Germinal center (tissue), 1 donor: ENCODE measurements at regions not wholly inside any gene's neighbourhood (a gene's known extent, or its start where the extent isn't known, plus 50 kb on each side); places are given as distances from the start of the nearest gene placed in this dataset.
"Not testable (repeated sequence)": the region's sequence is repeated elsewhere in the genome, so short reads cannot be mapped to it uniquely, and the experiment has no call there.

ENCODE experiments used
- DNase-seq: peaks from one replicate; pipeline ENCODE4 v3.0.0; 2012; ENCODE audit warnings: mixed read lengths, low spot score

DNA sequence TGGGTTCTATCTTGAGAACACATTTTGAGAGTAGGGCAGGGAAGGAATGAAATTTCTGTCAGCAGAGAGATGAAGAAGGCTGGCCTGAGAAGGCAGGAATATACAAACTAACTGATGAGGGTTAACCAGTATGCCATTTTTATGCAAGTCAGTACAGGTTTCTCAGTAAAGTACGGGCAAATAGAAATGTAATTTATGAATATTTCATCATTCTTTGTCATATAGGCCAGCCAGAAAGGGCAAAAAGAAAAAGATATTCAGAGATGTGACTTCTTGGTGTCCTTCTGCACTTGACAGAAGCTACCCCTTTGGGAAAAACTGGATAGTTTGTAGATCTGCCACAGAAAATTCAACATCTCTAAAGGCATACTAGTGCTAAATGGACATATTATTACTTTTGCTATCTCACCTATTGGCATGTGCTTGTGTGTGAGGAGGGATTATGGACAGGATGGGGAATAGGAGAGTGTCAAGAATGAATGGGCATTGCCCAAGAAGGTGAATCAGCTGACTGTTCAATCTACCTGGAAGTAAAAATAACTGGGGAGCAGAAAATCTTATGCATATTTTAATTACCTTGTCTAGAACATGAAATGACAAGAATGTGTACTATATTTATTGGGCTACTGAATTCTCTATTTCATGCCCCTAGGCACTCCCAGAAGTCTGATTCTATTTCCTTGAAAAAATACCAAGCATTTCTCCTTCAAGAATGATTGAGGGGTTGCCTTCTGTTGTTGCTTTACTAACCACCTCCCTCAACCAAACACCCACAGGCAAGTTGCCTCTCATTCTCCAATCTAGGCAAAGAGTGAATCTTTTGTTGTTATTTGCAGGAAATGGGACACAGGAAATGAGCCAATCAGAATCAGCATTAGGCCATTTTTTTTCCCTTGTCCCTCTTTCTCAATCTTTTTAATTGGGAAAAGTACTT, 175.1 kb upstream of the SLC38A2 start:
- DNase-seq = no peak

DNA sequence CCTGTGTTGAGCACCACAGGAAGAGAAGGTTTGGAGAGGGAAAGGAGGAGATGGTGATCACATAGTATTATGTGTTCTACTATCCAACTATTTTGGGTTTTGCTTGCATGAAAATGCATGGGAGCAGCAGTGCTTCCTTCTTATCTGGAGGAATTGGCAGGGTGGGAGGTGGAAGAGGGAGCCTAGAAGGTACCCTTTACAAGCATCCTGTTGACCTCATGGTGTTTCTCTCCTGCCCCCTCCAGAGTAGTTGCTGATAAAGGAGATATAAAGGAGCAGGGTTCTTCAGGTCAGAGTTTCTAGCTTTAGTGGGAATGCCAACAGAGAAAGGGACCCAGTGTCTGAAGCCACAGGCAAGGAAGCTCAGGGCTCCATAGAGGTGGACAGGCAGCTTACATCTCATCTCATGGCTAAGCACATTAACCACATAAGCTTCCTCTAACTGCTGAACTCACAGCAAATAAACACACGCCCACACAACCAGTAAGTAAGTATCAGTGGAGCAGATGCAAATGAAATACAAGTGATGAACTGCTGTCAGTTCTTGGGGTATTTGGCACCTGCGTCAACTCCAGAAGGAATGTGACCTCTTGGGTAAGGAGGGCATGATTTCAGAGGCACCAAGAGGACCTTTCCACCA, 174.2 kb upstream of the SLC38A2 start:
- no peak for DNase-seq

DNA sequence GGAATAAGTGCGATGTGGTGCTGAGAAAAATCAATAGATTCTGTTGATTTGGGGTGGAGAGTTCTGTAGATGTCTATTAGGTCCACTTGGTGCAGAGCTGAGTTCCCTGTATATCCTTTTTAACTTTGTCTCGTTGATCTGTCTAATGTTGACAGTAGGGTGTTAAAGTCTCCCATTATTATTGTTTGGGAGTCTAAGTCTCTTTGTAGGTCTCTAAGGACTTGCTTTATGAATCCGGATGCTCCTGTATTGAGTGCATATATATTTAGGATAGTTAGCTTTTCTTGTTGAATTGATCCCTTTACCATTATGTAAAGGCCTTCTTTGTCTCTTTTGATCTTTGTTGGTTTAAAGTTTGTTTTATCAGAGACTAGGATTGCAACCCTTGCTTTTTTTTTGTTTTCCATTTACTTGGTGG, 170.8 kb upstream of the SLC38A2 start:
- DNase-seq = not testable (repeated sequence)

DNA sequence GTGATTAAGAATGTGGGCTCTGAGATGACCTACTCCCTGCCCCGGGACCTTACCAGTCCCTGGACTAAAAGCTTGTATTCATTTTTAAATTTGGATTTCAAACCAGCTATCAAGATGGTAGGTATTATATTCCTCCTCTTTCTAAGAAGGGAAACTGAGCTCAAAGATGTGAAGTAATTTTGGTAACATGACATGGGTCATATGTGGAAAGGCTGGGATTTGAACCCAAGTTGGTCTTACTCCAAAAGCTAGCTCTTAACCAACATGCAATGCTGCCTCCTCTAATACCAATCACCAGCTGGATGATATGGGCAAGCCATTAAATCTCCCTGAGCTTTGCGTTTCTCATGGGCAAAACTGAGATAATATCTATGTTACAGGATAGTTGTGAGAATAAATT, 166.4 kb upstream of the SLC38A2 start:
- DNase-seq = no peak

DNA sequence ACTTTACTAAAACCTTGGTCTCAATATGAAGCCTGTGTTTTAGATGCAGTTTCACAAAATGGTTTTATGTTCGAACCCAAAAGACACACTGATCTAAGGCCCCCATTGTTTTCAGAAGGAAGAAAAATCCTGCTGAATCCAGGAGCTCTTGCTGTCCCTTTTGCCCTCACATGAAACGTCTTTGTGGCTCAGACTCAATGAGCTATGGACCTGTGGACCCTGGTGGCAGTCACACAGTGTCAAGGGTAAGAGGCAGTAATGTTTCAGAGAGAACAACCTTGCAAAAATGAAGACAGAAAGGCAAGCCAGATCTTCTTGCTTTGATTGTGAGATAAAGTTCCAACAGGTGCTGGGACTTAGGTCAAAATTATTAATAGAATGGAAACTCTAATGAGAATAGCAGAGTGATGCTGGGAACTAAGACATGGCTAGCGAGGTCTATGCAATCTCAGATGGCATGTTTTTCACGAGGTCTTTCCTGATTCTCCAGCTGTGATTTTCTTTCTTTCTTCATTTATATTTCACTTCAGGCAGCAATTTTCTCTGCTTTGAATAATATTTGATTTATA, 164.9 kb upstream of the SLC38A2 start:
- no peak for DNase-seq

DNA sequence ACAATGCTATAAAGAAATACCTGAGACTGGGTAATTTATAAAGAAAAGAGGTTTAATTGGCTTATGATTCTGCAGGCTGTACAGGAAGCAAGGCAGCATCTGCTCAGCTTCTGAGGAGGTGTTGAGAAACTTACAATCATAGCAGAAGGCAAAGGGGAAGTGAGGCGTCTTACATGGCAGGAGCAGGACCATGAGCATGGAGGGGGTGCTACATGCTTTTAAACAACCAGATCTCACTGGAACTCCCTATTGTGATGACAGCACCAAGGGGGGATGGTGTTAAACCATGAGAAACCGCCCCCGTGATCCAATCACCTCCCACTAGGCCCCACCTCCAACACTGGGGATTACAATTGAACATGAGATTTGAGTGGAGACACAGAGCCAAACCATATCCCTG, 163.7 kb upstream of the SLC38A2 start:
- not testable (repeated sequence) for DNase-seq

DNA sequence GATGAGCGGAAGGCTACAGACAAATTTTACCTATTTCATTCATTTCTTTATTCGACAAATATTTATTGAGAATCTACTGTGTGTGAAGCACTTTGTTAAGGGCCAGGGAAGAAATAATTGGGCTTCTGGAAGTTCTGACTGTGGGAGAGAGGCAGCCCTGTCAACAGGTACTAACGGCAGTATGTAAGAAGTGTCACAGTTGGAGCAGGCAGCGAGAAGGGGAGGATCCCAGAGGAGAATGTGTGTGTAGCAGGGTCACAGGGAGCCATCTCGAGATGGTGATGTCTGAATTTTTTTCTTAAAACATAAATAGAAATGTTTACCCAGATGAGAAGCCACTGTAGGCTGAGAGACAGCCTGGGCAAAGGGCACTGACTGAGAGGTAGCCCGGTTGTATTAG, 163.3 kb upstream of the SLC38A2 start:
- no peak for DNase-seq

DNA sequence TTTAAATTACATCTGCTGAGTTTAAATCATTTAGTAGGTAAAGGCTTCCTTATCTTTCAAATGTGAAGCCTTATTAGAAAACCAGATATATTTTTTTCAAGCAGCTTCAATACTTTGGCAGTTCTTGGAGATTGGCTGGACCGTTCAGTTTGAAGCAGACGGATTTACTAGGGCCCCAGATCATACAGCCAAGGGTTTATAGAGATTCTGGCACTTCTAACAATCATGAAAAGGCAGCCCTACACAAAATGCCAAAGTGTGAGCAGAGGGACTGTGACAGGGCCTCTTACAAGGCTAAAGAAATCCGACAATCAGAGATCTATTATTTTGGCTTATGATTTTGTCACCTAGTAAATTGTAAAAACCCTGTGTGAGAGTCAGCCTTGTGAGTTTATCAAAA, 162.8 kb upstream of the SLC38A2 start:
- no peak for DNase-seq

DNA sequence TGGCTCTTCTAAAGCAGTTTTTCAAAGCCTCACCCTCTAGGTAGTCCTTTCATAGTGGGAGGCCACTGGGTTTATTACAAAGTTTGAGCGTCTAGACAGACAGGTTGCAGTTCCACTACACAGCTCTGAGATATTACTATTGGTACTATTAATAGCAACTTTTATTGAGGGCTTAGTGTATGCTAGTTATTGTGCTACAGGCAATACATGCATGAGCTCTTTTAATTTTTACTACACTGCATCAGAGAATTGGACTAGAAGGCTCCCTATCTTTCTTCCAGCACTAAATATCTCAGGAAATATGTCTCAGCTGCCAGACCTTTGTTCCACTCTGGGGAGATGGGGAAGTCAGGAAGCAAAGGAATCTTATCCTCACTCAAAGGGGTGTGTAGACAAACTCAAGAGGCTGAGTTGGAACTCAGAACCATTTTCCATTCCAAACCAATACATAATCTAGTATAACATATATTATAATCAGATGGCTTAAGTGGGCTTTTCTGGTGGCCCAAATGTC, 161.8 kb upstream of the SLC38A2 start:
- DNase-seq = no peak

DNA sequence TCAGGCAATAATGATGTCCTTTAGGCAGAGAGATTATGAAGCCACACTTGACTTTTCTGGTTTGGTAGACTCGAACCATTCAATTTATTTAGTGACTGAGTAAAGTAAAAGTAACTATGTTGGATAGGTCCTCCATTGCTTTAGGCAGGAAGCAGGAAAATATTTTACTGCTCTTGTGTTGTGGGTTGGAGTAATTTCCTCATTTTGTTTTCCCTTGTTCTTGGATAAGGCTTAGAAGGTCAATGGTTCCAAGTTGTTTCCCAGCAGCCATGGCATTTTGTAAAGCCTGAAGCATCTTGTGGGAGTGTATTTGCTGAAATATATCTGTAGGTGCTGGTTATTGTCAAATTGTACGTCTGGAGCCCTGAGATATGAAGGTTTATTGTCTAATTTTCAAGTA, 161.2 kb upstream of the SLC38A2 start:
- DNase-seq = no peak

DNA sequence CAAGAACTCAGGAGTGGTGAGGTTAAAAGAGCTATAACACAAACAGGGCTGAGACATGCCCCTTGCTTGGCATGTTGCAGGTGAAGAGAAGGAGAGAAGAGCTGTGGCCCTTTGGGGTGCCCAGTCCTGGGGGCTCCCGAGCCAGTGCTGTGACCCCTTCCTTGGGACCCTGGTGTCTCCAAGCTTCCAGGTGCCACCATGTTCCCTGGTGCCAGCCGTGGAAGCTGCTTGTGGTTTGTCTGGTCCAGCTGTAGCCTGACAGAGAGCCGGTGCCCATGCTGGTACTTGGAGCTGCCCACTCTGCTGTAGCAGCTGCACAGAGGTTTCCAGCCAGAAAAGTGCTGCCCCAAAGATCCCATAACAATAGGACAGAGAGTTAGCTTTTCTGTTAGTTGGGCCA, 159.2 kb upstream of the SLC38A2 start:
- DNase-seq = no peak

DNA sequence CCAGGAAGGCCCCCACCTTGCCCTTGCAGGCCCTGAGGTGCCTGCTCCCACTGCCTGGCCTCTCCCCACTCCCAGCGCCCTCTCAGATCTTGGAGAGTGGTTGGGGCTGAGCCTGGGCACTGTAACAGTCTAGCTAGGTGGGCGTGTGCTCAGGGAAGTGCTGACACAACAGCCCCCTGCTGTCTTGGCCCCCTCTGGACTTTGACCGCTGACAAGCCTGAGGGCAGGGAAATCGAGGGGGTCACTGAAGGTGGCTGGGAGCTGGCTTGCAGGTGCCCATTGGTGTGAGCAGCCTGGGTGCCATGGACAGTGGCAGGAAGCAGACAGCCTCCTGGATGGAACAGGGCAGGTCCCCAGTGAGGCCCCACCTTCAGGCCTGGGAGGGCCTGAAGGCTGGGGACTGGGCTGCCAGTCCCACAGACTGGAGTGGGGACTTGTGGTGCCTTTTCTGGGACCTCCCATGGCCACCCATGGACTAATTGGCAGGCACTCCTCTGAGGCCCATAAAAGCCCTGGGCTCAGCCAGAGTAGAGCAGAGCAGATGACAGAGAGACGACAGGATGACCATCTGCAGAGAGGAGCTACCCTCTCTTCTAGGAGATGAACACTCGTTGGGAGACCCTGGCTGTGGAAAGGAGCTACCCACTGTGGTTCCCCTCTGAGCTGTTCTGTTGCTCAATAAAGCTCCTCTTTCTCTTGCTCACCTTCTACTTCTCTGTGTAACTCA, 158.6 kb upstream of the SLC38A2 start:
- no peak for DNase-seq

DNA sequence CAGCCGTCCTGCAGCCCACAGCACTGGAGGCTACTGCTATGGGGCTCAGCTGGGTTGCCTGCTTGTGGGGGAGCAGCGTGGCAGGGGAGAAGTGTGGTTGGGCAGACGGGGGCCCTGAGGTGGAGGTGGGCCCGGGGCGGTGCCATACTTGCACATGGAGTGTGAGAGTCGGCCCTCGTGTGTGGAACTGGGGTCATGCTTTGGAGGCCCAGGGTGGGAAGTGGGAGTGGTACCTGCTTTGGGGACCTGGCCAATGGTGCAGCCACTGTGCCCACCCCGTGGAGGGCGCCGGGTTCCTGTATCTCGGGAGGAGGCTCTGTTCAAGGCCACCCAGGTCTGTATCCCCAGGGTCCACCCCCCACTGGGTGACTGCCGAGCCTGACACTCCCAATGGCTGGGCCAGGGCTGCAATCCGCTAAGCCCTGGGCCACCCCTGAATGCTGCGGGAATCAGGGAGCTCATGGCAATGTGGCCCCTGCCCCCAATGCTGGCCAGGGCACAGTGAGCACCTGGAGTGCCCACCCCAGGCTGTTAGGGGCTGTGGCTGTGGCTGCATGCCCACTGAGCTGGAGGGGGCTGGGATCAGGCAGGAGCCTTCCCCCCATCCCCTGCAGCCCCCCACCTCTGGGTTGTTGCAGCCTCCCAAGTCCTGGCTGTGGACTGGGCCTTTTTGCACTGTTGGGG, 157.9 kb upstream of the SLC38A2 start:
- DNase-seq = no peak

DNA sequence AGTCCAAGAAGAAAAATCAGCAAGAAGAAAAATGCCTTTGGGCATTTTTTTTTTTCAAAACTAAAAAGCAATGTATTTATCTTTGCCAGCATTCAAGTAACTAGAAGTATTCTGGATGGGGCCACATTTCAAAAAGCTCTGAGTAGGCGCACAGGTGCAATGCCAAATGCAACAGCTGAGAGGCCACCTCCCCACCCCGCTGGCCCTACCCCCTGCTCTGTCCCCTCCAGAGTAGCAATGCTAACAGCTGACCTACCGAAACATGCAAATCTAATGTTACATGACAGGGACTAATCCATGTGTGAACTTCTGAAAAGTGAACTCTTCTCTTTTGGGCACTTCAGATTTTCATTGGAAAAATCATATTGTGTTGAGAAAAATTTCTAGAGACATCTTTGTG, 153.7 kb upstream of the SLC38A2 start:
- no peak for DNase-seq

DNA sequence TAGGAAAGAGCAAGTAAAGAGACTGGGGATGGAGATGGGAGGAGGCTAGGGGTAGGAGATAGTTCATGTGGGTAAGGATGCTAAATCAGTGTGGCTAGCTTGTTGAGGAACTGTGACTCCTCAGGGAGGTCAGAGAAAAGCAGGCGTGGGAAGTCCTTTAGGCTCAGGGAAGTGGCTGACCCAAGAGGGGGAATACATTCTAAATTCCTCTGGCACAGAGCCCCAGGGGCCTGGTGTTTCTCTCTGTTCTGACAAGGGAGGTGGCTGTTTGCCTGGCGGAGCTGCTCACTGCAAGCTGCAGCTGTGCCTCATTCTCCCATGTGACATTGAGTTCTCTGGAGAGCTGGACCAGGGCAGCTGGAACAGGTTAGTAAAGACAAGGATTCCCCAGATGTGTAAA, 152.2 kb upstream of the SLC38A2 start:
- no peak for DNase-seq

DNA sequence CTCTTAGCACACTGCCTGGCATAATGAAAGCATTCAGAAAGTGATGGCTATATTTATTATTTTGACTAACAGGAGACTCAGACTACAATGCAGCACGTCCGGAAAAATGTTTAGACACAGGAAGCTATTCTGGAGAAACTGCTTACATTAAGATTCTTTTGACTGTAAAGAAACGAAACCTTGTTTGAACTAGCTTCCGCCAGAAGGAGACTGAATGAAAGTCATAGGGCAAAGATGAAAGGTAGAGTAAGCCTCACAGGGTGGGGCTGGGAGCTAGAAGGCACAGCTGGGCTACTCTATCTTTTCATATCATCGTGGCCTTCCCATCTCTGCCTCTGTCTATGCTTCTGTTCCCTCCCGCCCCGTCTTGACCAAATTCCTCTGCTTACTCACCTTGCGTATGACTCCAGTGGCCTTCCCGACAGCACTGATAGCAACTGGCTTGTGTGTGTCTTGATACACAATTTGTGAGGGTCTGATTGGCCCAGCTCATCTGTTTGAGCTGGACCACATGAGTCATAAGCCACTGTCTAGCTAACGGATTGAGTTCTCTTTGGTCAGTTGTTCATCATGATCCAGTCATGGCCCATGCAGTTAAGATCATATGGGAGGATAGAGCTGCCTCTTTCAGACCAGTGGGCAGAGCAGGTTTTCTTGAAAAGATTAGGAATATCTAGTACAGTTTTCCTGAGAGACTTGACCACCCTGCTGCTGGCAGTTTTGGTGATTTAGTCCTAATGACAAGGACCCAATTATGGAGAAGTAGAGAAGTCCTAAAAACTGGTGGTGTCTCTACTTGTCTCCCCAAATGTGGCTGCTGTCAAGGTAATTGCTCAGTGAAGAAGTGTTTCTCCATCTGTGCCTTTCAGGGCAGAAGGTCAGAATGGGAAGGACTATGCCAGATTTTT, 151.5 kb upstream of the SLC38A2 start:
- no peak for DNase-seq

DNA sequence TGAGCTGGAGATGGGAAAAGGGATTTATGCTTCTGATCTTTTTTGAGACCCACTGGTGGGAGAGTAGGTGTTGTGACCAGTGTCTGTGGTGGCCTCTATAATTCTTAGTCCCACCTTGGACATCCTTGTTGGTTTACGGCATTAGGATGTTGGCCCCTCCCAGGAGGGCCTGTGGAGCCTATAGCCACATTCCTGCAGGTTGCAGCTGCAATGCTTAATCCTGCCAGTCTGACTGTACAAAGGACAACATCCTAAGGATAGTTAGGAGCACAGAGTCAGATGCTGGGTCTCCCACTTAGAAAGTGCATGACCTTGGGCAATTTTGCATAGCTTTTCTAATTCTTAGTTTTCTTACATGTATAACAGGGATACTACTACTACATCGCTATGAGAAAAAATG, 150.9 kb upstream of the SLC38A2 start:
- DNase-seq = no peak

DNA sequence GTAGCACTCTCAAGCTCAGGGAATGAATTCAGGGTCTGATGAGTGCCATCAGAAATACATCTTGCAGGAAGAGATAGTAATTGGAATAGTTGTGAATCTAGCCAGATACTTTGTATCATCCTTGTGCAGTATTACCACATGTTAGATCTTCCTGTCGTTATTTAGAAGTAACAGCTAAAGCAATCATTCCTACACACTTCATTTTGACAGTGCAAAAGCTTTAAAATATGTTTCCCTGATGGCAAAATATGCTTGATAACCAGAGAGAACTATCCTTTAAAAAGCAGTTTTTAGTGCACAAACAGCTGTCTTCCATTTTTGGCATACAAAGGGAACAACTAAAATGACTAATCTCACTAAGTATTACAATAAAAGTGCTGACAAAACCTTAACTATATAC, 149.5 kb upstream of the SLC38A2 start:
- DNase-seq = no peak

DNA sequence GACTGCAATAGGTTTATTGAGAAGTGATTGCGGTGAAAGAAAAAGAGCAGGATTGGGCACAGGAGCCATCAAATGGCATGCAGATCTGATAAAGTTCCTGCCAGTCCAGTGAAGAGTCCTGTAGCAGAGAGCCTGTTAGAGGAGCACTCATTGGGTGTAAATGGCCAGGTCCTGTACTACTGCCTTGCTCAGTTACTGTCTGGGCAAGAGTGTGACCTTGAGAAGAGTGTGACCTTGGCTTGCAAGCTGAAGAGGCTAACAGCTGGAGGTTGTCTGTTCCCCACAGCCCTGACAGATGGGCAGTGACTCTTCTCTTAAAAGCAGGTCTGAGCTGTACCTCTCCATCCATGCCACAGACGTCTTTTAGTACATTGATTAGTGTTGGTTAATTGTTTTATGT, 148.6 kb upstream of the SLC38A2 start:
- DNase-seq = no peak

DNA sequence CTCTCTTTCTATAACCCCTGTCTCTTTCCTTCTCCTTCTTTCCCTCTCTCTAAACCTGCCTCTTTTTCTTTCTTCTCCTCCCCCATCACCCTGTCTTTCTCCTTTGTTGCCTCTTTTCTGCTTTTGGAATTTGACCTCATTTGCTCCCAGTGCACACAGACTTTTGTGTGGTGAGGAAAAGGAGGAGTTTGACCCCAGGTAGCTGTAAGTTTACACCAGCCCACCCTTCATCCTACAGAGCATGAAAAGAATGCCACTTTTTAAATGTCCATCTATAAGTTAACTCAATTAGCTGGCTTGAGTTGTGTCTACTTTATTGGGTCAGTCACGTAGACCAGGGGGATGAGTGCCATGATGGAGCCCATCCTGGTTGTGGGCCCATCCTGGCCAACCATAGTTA, 146.8 kb upstream of the SLC38A2 start:
- no peak for DNase-seq

DNA sequence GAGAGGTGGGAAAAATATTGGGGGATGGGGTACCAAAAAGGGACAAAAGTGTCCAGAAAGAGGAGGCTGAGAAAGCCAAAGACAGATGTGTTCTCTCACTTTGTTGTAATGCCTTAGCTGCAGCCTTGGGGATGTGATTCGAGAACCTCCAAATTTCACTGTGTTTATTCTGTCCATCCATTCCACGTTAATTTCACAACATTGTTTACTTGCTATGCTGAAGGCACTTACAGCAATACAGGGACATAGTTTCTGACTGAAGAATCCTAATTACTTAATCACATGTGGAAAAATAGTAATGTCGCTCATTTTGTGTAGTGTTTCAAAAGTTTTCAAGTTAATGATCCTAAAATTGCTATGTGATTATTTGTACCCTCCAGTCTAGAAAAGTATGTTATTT, 146.2 kb upstream of the SLC38A2 start:
- no peak for DNase-seq
